ENCODE measurements at regions not wholly inside any gene's neighbourhood (a gene's known extent, or its start where the extent isn't known, plus 50 kb on each side); places are given as distances from the start of the nearest gene placed in this dataset.
"Not testable (repeated sequence)": the region's sequence is repeated elsewhere in the genome, so short reads cannot be mapped to it uniquely, and the experiment has no call there.

DNA sequence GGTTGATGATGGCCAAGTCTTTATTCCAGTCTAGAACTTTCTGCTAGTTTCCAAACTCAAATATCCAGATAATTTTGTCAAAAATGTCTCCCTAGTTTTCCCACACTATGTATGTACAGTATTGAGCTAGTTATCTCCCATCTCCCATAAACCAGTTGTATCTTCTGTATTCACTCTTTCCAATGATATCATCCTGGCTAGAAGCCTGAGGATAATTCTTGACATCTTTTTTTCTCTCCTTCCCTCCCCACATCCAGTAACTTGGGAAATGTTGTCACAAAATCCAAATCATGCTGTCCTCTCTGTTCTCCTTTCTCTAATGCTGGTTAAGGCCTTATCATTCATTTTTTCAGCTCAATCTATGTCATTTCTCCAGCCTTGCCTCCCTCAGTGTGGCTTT lies 553.8 kb upstream of the FANCL start:
- DNase-seq = no peak

DNA sequence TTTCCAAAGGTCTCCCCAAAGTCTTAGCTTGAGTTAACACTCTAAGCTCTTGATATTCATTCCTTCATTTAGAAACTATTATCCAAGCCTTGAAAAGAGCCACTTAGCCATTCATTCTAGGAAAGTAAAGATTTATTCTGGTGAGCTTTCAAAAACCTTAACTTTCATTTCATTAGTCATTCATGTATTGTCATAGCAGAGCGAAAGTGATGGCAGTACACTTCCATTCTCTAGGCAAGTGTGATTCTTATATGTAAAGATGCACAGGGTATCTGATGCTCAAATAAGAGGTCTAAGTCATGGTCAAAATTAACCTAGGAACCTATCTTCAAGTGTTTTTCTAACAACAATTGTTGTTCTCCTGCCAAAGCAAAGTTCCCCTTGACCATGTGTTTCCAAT lies 553.0 kb upstream of the FANCL start:
- no peak for DNase-seq

GRCh38 chr2:58788402-58788801 lies 547.3 kb upstream of the FANCL start:
- no peak for DNase-seq

GRCh38 chr2:58770846-58771245 lies 529.7 kb upstream of the FANCL start:
- DNase-seq = no peak

GRCh38 chr2:58769864-58770234 lies 528.7 kb upstream of the FANCL start:
- no peak for DNase-seq

- DNase-seq = no peak
Observed at GRCh38 chr2:58769111-58769863, 528.2 kb upstream of the FANCL start.

DNA sequence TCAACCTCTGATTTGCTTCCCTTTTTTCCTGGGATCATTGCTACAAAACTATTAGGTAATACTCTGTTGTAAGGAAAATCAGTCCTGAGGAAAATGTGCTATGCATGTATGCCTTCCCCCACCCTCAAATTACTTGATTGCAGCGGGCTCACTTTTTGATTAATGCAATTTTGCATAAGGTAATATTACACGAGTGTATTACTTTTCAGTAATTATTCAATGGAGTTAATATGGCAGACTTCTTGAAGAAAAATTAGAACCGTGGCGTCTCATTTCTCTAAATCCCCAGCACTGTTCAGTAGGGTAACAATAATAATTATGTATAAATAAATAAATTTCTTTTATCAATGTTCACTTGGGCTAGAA lies 527.6 kb upstream of the FANCL start:
- no peak for DNase-seq

DNA sequence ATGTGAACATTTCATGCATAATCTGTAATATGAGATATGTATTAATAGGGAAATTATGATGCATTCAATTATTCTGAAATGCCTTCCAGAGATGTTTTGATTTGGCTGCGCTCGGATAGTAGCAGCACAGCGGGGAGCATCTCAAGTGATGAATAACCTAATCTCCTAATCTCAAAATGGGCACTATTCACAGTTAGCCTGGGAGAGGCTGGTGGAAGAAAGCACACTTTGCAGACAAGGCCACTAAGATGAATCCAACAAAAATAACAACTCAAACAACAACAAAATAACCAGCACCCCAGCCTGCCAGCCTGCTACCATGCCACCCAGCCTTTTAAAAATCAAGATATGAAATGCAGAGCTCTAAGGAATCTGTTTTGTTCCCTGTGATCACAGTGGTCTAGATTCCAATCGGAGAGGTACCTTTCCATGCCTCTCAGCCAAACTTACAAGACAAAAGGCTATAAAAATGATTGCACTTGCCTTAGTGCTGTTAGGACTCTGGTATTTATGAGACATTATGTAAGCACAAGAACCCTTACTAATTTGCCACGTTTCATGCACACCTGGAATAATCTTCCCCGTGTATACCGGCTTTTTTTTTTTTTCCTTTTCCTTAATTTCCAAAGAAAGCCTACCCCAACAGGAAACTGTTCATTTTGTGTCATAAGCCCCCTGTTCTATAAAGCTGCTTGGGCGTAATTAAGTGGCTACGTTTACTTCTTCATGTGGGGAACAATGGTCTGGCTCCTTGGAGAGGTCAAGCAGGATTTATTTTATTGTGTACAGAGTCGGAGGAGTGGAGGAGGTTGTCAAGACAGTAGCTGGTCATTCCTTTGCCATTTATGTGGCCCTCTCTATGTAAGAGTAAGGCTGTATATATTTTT lies 526.9 kb upstream of the FANCL start:
- no peak for DNase-seq

DNA sequence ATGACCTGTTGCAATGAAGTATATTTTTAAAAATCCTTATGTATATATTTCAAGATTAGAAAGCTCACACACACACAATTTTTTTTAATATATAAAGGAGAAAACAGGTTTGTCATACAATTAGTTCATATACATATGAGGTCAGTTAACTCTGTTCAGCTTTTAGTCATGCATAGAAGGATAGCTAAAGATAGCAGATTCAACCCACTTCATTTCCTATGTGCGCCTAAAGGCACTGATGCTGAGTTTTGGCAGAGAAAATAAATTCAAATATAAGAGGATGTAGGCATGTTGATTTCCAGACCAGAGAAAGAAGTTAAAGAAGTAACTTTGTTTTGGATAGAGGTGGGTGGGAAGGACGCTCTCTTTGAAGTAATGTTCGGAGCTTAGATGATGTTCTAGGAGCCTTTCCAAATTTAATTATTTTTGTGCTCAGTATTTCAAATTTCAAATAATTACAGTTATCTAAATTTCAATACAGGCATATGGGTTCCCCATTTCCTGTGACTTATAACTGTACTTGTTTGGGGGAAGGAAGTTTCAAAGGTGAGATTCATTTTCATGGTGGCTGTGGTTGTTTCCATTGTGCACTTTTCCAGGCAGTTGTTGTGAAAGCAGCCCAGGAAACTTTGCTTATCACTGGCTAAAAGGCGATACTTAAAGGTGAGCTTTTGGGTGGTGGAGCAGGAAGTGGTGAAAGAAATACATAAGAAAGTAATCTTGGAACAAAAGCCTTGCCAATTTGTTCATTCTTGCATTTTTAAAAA lies 523.4 kb upstream of the FANCL start:
- no peak for DNase-seq

DNA sequence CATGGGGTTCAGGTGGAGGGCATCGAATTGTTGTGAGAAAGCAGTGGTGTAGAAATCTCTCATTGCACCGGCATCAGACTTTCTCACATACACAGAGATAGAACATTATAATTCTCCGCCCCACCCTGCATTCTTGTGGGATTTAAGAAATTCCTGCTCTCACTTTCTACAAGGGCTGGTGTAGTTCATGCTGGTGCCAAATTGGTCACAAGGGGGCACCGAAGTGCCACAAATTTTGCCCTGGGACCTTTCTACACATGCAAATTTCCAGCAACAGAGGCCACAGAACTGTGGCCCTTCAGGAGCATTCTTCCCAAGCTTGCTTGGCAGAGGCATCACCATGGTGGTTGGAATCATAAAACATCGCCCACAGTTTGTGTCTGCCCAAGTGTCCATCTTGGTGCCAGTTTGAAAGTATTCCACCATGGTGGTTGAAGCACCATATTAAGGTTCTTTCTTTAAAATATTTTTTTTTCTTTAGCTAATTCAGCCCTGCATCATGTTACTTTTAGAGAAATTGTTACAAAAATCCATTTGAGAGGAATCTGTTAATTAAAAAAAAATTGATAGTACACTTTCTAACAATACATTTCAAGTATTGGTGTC lies 521.2 kb upstream of the FANCL start:
- DNase-seq = peak in 1 of 2 experiments; percentile 30

DNA sequence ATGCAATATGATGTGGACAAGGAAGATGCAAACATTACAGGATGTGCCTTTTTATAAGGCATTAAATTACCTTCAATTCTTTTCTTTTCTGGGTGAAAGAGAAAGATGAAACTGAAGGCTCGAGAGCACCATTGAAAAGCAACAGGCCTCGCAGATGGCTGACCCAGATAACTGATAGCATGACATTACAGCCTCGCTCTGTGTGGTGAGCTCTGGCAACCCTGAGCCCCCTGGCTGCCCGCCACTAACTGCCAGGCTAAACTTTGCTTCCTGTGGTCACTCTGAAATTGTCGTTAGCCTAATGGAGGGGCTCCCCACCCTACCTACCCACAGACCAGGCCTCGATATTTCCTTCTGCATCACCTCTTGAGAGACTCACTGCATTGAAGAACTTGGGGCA lies 516.8 kb upstream of the FANCL start:
- no peak for DNase-seq

- DNase-seq = no peak
Observed at GRCh38 chr2:58756336-58756735, 515.2 kb upstream of the FANCL start.

DNA sequence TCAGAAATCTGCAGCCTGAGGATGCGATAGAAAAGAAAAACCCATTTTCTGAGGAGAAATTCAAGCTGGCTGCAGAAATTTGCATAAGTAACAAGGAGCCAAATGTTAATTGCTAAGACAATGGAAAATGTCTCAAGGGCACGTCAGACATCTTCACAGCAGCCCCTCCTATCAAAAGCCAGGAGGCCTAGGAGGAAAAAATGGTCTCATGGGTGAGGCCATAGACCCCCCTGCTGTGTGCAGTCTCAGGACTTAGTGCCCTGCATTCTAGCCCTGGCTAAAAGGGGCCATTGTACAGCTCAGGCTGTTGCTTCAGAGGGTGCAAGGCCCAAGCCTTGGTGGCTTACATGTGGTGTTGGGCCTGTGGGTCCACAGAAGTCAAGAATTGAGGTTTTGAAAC lies 511.4 kb upstream of the FANCL start:
- not testable (repeated sequence) for DNase-seq

GRCh38 chr2:58751676-58752075 lies 510.6 kb upstream of the FANCL start:
- DNase-seq = not testable (repeated sequence)

DNA sequence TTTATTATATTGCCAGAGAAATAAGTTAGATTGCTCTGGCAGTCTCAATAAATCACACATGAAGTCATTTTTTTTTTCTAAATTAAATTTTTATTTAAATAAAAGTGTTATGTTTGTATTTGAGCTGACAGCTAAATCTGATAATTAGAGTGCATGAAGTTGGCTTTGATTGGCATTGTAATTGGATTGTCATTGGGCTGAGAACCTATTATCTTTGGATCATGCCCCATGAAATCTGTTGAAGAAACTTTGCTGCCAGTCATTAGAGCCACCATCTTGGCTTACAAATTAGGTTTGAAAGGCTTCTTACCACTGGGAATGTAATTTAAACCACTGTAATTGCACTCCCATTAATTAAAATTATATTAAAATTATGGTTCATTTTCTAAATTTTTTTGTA lies 507.9 kb upstream of the FANCL start:
- DNase-seq = no peak

GRCh38 chr2:58745334-58745733 lies 504.2 kb upstream of the FANCL start:
- not testable (repeated sequence) for DNase-seq

GRCh38 chr2:58740426-58740825 lies 499.3 kb upstream of the FANCL start:
- DNase-seq = no peak

- DNase-seq = no peak
Observed at GRCh38 chr2:58739033-58739432, 497.9 kb upstream of the FANCL start.

- no peak for DNase-seq
Observed at GRCh38 chr2:58734365-58734764, 493.2 kb upstream of the FANCL start.

DNA sequence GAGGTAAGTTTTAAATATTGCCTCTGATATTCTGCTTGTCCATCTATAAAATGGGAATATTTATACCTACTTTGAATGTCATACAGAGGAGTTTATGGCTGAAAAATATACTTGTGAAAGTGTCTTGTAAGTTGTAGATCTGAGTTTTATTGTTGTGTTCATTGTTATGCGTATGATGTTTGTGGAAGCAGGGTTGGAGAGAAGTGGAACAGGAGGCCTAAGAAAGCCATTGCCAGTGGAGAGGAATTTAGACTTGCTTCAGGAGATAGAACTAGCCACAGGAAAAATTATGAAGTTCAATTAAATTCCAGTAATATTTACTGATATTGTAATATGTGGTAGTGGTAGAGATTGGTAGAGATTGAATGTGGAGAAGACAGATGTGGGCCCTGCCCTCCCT lies 491.9 kb upstream of the FANCL start:
- DNase-seq = no peak

DNA sequence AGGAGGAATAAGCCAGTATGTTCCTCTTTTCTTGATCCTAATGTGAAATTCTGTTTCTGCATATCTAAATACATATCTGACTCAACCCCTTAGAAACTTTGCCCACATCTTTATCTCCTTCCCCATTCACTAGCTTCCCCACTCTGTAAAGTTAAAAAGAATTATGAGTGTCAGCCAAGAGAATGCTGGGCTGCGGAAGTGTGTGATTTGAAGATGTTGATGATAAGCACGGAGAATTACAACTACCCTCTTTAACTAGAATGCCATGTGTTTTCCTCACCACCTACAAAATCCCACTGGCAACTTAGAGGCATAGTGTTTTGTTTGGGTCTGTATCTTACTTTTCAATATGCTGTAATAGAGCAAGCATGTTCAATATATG lies 490.4 kb upstream of the FANCL start:
- DNase-seq = no peak

DNA sequence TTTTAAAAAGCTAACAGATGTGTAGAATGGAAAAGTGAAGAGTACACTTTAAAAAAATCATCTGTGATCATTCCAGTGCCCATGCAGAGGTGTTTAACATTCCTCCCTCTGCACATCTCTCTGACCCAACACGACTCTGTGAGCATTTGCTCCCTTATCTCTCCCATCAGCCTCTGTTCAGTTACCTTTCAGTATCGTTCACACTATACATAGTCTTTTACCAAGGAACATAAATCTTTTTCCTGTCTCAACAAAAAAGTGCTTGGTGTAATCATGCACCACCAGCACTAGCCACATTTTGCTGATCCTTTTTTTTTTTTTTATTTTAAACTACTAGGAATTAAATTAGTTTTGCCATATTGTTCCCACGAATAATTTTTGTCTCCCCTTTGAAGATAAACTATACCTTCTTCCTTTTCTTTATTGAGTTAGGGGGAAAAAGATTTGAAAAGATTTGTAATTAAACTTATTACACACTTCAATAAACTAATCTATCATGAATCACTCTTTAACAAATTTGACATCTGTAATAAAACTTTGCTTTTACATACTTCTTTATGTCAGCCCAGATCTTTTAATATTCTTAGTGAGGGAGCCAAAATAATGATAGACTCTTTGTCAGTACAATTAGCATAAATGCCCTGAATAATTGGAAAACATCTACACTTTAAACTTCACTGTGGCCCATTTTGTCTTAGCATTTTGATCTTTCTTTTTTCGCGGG lies 489.8 kb upstream of the FANCL start:
- no peak for DNase-seq
